ENCODE measurements at regions not wholly inside any gene's neighbourhood (a gene's known extent, or its start where the extent isn't known, plus 50 kb on each side); places are given as distances from the start of the nearest gene placed in this dataset.
"Not testable (repeated sequence)": the region's sequence is repeated elsewhere in the genome, so short reads cannot be mapped to it uniquely, and the experiment has no call there.

GRCh38 chr16:10265770-10266615 is 83.8 kb upstream of the GRIN2A start:
- CTCF ChIA-PET, result no interaction called here
- no peak for DNase-seq (ENCODE audit: low spot score)
- no peaks in the 10 kb centered on the region for H3K9me3 ChIP-seq (ENCODE audit: low read depth, low read length, poor library complexity, severe bottlenecking)
- intact Hi-C loops (cut with micrococcal nuclease; ENCODE audit: unreplicated experiment), result no loop called here
- no peak overlapping the region for H3K4me3 ChIP-seq (ENCODE audit: low read depth, low read length, poor library complexity, severe bottlenecking)
- no TSS peak for BruUV-seq (replicated peaks)
- no peaks in the 10 kb centered on the region for H3K4me1 ChIP-seq (ENCODE audit: insufficient read depth, low read length, poor library complexity, severe bottlenecking)
- no peaks in the 10 kb centered on the region for H3K36me3 ChIP-seq (ENCODE audit: insufficient read depth, low read length, poor library complexity, severe bottlenecking)
- H3K27ac ChIP-seq (ENCODE audit: low read depth, low read length, poor library complexity, severe bottlenecking), result no peak overlapping the region
- POLR2A ChIA-PET (ENCODE audit: low non-redundant PET), result no interaction called here
- H3K27me3 ChIP-seq (replicated peaks; ENCODE audit: insufficient read depth, low read depth, low read length, poor library complexity), result no peaks in the 10 kb centered on the region
- TF ChIP-seq EZH2 (IDR thresholded peaks at IDR 0.05; ENCODE audit: borderline replicate concordance, low read depth, low read length, poor library complexity, severe bottlenecking), result no peak
- no peak for TF ChIP-seq CTCF (conservative IDR thresholded peaks at IDR 0.05; ENCODE audit: low read depth, low read length)

DNA sequence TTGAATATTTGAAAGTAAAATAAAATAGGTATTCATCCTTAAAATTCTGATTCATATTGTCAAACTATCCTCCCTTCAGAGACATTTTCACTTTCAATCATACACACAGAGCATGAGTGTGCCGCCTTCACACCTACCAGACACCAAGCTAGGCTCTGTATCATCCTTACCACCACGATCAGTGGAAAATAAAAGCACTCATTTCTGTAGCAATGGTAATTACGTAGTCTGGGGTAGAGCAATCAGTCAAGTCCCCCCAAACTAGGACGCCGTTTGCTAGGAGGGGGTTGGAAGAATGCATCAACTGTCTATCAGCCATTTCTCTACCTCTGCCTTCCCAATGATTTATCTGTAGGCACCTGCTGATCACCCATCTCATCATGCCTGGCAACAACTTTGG is 84.6 kb upstream of the GRIN2A start:
- no peaks in the 10 kb centered on the region for H3K36me3 ChIP-seq (ENCODE audit: insufficient read depth, low read length, poor library complexity, severe bottlenecking)
- no peak for DNase-seq (ENCODE audit: low spot score)
- TF ChIP-seq CTCF (conservative IDR thresholded peaks at IDR 0.05; ENCODE audit: low read depth, low read length), result no peak
- TF ChIP-seq EZH2 (IDR thresholded peaks at IDR 0.05; ENCODE audit: borderline replicate concordance, low read depth, low read length, poor library complexity, severe bottlenecking), result no peak
- H3K27me3 ChIP-seq (replicated peaks; ENCODE audit: insufficient read depth, low read depth, low read length, poor library complexity), result no peaks in the 10 kb centered on the region
- intact Hi-C loops (cut with micrococcal nuclease; ENCODE audit: unreplicated experiment), result no loop called here
- H3K4me3 ChIP-seq (ENCODE audit: low read depth, low read length, poor library complexity, severe bottlenecking), result no peak overlapping the region
- no peaks in the 10 kb centered on the region for H3K9me3 ChIP-seq (ENCODE audit: low read depth, low read length, poor library complexity, severe bottlenecking)
- CTCF ChIA-PET, result no interaction called here
- no peaks in the 10 kb centered on the region for H3K4me1 ChIP-seq (ENCODE audit: insufficient read depth, low read length, poor library complexity, severe bottlenecking)
- BruUV-seq (replicated peaks), result no TSS peak
- POLR2A ChIA-PET (ENCODE audit: low non-redundant PET), result no interaction called here
- no peak overlapping the region for H3K27ac ChIP-seq (ENCODE audit: low read depth, low read length, poor library complexity, severe bottlenecking)

DNA sequence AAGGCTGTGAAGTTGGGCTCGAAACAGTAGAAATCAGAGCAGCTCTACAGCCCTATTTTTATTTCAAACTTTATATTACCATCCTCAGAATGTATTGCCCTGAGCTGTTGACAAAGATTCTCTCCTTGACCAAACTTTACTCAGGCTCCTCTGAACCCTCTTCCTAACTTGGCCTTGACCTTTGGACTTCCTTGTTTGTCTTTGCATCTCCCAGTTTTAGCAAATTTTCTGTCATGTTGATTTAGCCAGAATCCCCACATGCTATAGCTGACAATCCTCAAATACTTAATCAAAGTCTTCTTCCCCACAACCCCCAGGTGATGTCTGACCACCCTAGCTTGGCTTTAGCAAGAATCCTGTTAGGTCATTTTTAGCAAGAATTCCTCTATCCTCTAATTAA is 87.4 kb upstream of the GRIN2A start:
- Histone ChIP-seq H3K4me1 (ENCODE audit: insufficient read depth, low read length, poor library complexity, severe bottlenecking) (no peaks in the 10 kb centered on the region), H3K27ac (ENCODE audit: low read depth, low read length, poor library complexity, severe bottlenecking) (no peak overlapping the region), H3K4me3 (ENCODE audit: low read depth, low read length, poor library complexity, severe bottlenecking) (no peak overlapping the region), H3K9me3 (ENCODE audit: low read depth, low read length, poor library complexity, severe bottlenecking) (no peaks in the 10 kb centered on the region), H3K36me3 (ENCODE audit: insufficient read depth, low read length, poor library complexity, severe bottlenecking) (no peaks in the 10 kb centered on the region), H3K27me3 (replicated peaks; ENCODE audit: insufficient read depth, low read depth, low read length, poor library complexity) (no peaks in the 10 kb centered on the region)
- BruUV-seq (replicated peaks), result no TSS peak
- no peak for DNase-seq (ENCODE audit: low spot score)
- POLR2A ChIA-PET (ENCODE audit: low non-redundant PET), result no interaction called here
- CTCF ChIA-PET, result no interaction called here
- TF ChIP-seq CTCF (conservative IDR thresholded peaks at IDR 0.05; ENCODE audit: low read depth, low read length), result no peak
- TF ChIP-seq EZH2 (IDR thresholded peaks at IDR 0.05; ENCODE audit: borderline replicate concordance, low read depth, low read length, poor library complexity, severe bottlenecking), result no peak
- intact Hi-C loops (cut with micrococcal nuclease; ENCODE audit: unreplicated experiment), result no loop called here

GRCh38 chr16:10272250-10272854 is 90.1 kb upstream of the GRIN2A start:
- H3K36me3 ChIP-seq (ENCODE audit: insufficient read depth, low read length, poor library complexity, severe bottlenecking); H3K4me3 ChIP-seq (ENCODE audit: low read depth, low read length, poor library complexity, severe bottlenecking); BruUV-seq (replicated peaks); CTCF ChIA-PET; DNase-seq (ENCODE audit: low spot score); H3K4me1 ChIP-seq (ENCODE audit: insufficient read depth, low read length, poor library complexity, severe bottlenecking); H3K27ac ChIP-seq (ENCODE audit: low read depth, low read length, poor library complexity, severe bottlenecking); H3K27me3 ChIP-seq (replicated peaks; ENCODE audit: insufficient read depth, low read depth, low read length, poor library complexity); H3K9me3 ChIP-seq (ENCODE audit: low read depth, low read length, poor library complexity, severe bottlenecking); intact Hi-C loops (cut with micrococcal nuclease; ENCODE audit: unreplicated experiment); POLR2A ChIA-PET (ENCODE audit: low non-redundant PET): not testable (repeated sequence)

GRCh38 chr16:10275214-10275996 is 93.2 kb upstream of the GRIN2A start:
- BruUV-seq (replicated peaks); CTCF ChIA-PET; H3K27ac ChIP-seq (ENCODE audit: low read depth, low read length, poor library complexity, severe bottlenecking); intact Hi-C loops (cut with micrococcal nuclease; ENCODE audit: unreplicated experiment); H3K36me3 ChIP-seq (ENCODE audit: insufficient read depth, low read length, poor library complexity, severe bottlenecking); POLR2A ChIA-PET (ENCODE audit: low non-redundant PET); H3K9me3 ChIP-seq (ENCODE audit: low read depth, low read length, poor library complexity, severe bottlenecking); H3K4me1 ChIP-seq (ENCODE audit: insufficient read depth, low read length, poor library complexity, severe bottlenecking); H3K27me3 ChIP-seq (replicated peaks; ENCODE audit: insufficient read depth, low read depth, low read length, poor library complexity); DNase-seq (ENCODE audit: low spot score); H3K4me3 ChIP-seq (ENCODE audit: low read depth, low read length, poor library complexity, severe bottlenecking): not testable (repeated sequence)

All from A673 (cell line).